HepG2 (cell line): ENCODE measurements at regions not wholly inside any gene's neighbourhood (a gene's known extent, or its start where the extent isn't known, plus 50 kb on each side); places are given as distances from the start of the nearest gene placed in this dataset.

Experiments used
- CBFB ChIP-seq: sonication (generic); formaldehyde crosslinking; IDR thresholded peaks from 2 replicates; pipeline ENCODE4 v1.4.0; 2020; ENCODE audit warnings: missing genetic modification reagents
- ELF1 ChIP-seq: sonication (generic); formaldehyde crosslinking; IDR thresholded peaks from 2 replicates; pipeline ENCODE4 v1.4.0; 2020; ENCODE audit warnings: missing genetic modification reagents
- FIP1L1 ChIP-seq: fragments of 200-400 bp; formaldehyde crosslinking; IDR thresholded peaks from 2 replicates; pipeline ENCODE4 v1.6.1; 2018; ENCODE audit warnings: low read depth, mild to moderate bottlenecking, low read length, moderate library complexity, borderline replicate concordance; ENCODE audit not compliant: insufficient read depth
- HCFC1 ChIP-seq: fragments of 150-350 bp; IDR thresholded peaks from 2 replicates; pipeline ENCODE4 v1.6.1; 2014; ENCODE audit warnings: low read depth, low read length
- RFXAP ChIP-seq: sonication (generic); formaldehyde crosslinking; IDR thresholded peaks from 2 replicates; pipeline ENCODE4 v1.4.0; 2020; ENCODE audit warnings: missing genetic modification reagents, borderline replicate concordance
- RXRA ChIP-seq: sonication (generic); formaldehyde crosslinking; IDR thresholded peaks from 2 replicates; pipeline ENCODE4 v1.5.1; 2020; ENCODE audit warnings: missing genetic modification reagents
- SRSF4 ChIP-seq: fragments of 200-400 bp; formaldehyde crosslinking; IDR thresholded peaks from one replicate; pipeline ENCODE4 v1.6.1; 2018; ENCODE audit warnings: mild to moderate bottlenecking, low read depth, low read length, moderate library complexity; ENCODE audit not compliant: poor library complexity, severe bottlenecking
- ZNF446 ChIP-seq: sonication (generic); formaldehyde crosslinking; IDR thresholded peaks from 2 replicates; pipeline ENCODE4 v1.5.0; 2020; ENCODE audit warnings: mild to moderate bottlenecking, missing genetic modification reagents
- TF ChIP-seq, protein P1 (sequence below): sonication (generic); formaldehyde crosslinking; IDR thresholded peaks from 2 replicates; pipeline ENCODE4 v1.5.0; 2020; ENCODE audit warnings: mild to moderate bottlenecking, missing genetic modification reagents, moderate library complexity

DNA sequence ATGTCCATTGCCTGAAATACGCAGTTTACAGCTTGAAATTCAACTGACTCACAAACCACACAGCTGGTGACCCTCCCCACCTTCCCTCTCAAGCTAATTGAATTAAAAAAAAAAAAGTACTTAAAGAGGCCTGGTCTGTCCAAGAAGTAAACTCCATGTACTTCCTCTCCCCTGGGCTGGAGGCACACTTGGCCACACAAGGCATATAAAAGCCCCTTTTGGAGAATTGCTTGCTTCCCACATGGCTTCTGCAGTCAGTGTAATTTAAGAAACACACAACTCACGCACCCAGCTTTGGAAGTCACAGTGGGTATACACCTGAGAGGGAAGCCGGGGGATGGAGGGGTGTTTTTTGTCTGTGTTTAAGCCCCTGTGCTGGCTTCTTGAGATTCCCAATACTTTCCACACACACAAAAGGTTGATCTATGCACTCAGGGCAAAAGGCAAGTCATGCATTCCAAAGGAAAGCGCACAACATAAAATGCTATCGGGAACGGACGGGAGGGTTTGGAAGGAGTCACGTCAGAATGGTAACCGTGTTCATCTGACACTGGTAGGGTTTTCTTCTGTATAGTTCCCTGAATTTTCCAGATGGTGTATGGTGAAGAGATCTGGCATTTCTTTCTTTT, 106.6 kb upstream of the ALDH1A3 start:
- TF ChIP-seq ELF1 (CRISPR knock-in tag): no peak
- TF ChIP-seq ZNF446: no peak
- no peak for TF ChIP-seq CBFB
- TF ChIP-seq, protein P1, sequence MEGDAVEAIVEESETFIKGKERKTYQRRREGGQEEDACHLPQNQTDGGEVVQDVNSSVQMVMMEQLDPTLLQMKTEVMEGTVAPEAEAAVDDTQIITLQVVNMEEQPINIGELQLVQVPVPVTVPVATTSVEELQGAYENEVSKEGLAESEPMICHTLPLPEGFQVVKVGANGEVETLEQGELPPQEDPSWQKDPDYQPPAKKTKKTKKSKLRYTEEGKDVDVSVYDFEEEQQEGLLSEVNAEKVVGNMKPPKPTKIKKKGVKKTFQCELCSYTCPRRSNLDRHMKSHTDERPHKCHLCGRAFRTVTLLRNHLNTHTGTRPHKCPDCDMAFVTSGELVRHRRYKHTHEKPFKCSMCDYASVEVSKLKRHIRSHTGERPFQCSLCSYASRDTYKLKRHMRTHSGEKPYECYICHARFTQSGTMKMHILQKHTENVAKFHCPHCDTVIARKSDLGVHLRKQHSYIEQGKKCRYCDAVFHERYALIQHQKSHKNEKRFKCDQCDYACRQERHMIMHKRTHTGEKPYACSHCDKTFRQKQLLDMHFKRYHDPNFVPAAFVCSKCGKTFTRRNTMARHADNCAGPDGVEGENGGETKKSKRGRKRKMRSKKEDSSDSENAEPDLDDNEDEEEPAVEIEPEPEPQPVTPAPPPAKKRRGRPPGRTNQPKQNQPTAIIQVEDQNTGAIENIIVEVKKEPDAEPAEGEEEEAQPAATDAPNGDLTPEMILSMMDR: no peak
- TF ChIP-seq RFXAP: no peak
- no peak for TF ChIP-seq HCFC1
- TF ChIP-seq SRSF4: no peak
- TF ChIP-seq RXRA (CRISPR knock-in tag): no peak
- TF ChIP-seq FIP1L1: no peak
